ENCODE measurements at regions not wholly inside any gene's neighbourhood (a gene's known extent, or its start where the extent isn't known, plus 50 kb on each side); places are given as distances from the start of the nearest gene placed in this dataset.

- intact Hi-C loops (cut with micrococcal nuclease), result no loop called here
- Histone ChIP-seq H3K4me1 (no peaks in the 10 kb centered on the region), H3K36me3 (no peaks in the 10 kb centered on the region), H3K27ac (replicated peaks) (no peak overlapping the region), H3K27me3 (ENCODE audit: low read depth) (peaks cover 11% of the 10 kb centered on the region), H3K9me3 (replicated peaks) (no peaks in the 10 kb centered on the region), H3K4me3 (no peak overlapping the region)
- TF ChIP-seq CTCF (IDR thresholded peaks at IDR 0.05; ENCODE audit: borderline replicate concordance), result no peak
- DNase-seq, result no peak
Observed at GRCh38 chr6:45803071-45803470, 212.6 kb downstream of the CLIC5 start.

DNA sequence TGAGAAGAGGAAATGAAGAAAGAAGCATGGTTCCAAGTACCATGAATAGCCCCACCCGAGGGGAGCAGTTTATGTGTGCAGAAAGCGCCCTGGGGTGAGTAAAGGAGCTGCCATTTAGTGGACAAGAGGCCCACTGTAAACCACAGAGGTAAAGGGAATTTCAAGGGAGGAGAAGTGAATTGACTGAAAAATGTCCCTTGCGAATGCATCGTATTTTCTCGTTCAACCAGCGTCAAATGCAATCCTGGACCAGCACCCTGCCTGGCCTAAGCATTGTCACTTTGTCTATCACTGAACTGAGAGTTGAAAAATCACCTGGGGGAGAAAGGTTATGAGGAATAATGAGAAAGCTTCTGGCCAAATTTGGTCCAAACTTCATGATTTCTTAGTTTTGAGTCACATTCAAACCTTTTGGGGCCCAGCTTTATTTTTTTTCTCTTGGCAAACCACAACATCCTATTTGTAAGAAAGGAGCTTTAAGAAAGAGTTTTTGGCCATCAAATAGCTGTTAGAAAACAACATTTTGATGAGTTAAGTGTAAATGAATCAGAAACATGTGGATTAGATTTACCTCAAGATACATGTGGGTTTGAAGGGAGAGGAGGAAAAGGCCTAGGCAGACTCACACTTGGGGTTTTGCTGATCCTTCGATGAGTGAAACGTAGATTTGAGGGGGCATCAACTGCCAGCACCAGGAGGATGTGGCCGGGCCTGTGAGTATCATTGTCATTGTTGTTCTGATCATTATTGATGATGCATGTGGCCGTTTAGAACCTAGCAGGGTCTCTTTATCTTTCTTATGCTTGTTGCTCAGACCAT lies 214.0 kb downstream of the CLIC5 start:
- Histone ChIP-seq H3K4me3 (no peak overlapping the region), H3K27ac (replicated peaks) (no peak overlapping the region), H3K9me3 (replicated peaks) (no peaks in the 10 kb centered on the region), H3K4me1 (no peaks in the 10 kb centered on the region), H3K27me3 (ENCODE audit: low read depth) (peaks cover 11% of the 10 kb centered on the region), H3K36me3 (no peaks in the 10 kb centered on the region)
- intact Hi-C loops (cut with micrococcal nuclease), result no loop called here
- TF ChIP-seq CTCF (IDR thresholded peaks at IDR 0.05; ENCODE audit: borderline replicate concordance), result no peak
- no peak for DNase-seq

DNA sequence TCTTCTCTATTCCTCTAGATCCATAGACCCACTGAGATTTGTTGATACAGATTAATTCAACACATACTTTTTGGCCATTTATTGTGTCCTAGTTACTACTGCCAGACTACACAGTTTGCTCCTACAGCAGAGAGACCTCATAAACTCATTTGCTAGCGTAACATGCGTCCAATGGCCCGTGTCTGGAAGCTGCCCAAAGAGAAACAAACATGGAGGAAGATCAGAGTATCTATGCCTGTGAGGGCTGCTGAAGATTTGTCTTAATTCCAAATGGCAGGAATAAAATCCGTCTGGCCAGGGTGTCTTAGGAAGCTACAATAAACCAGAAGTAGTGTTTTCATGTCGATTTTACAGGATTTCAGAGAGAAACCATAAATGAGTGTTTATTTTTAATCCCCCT lies 214.7 kb downstream of the CLIC5 start:
- Histone ChIP-seq H3K4me3 (no peak overlapping the region), H3K4me1 (no peaks in the 10 kb centered on the region), H3K36me3 (no peaks in the 10 kb centered on the region), H3K27me3 (ENCODE audit: low read depth) (peaks cover 8% of the 10 kb centered on the region), H3K27ac (replicated peaks) (no peak overlapping the region), H3K9me3 (replicated peaks) (no peaks in the 10 kb centered on the region)
- intact Hi-C loops (cut with micrococcal nuclease), result no loop called here
- no peak for TF ChIP-seq CTCF (IDR thresholded peaks at IDR 0.05; ENCODE audit: borderline replicate concordance)
- DNase-seq, result no peak

- intact Hi-C loops (cut with micrococcal nuclease), result no loop called here
- no peaks in the 10 kb centered on the region for H3K36me3 ChIP-seq
Observed at GRCh38 chr6:45795678-45796077, 220.0 kb downstream of the CLIC5 start.

DNA sequence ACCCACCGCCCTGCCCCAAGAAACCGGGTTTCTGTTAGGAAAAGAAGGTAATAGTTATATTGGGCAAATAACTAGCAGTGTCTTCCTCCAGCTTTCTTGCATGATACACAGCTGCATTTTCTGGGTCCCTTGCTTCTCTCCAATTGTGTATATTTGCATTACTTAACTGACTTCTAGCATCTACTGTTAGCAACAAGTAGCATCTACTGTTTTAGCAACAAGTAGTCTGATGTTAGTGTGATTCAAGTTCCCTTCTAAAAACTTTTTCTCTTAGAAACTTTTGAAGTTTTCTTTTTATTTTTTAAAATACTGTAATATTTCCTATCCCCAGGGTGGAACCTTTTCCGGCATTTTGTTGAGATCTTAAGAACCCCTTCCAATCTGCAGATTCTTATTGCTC lies 221.2 kb downstream of the CLIC5 start:
- H3K4me1 ChIP-seq, result no peaks in the 10 kb centered on the region
- H3K4me3 ChIP-seq, result no peak overlapping the region
- intact Hi-C loops (cut with micrococcal nuclease), result no loop called here
- DNase-seq, result no peak
- H3K27ac ChIP-seq (replicated peaks), result no peak overlapping the region
- no peaks in the 10 kb centered on the region for H3K27me3 ChIP-seq (ENCODE audit: low read depth)
- no peaks in the 10 kb centered on the region for H3K36me3 ChIP-seq
- no peaks in the 10 kb centered on the region for H3K9me3 ChIP-seq (replicated peaks)
- TF ChIP-seq CTCF (IDR thresholded peaks at IDR 0.05; ENCODE audit: borderline replicate concordance), result no peak

More at GRCh38 chr6:45795678-45796077, 220.0 kb downstream of the CLIC5 start:
- no peaks in the 10 kb centered on the region for H3K9me3 ChIP-seq (replicated peaks)
- H3K27me3 ChIP-seq (ENCODE audit: low read depth), result no peaks in the 10 kb centered on the region
- DNase-seq, result no peak
- TF ChIP-seq CTCF (IDR thresholded peaks at IDR 0.05; ENCODE audit: borderline replicate concordance), result no peak
- no peaks in the 10 kb centered on the region for H3K4me1 ChIP-seq
- no peak overlapping the region for H3K27ac ChIP-seq (replicated peaks)
- no peak overlapping the region for H3K4me3 ChIP-seq

Data from left ventricle myocardium inferior (tissue), 1 donor.